ENCODE measurements at regions not wholly inside any gene's neighbourhood (a gene's known extent, or its start where the extent isn't known, plus 50 kb on each side); places are given as distances from the start of the nearest gene placed in this dataset.
"Not testable (repeated sequence)": the region's sequence is repeated elsewhere in the genome, so short reads cannot be mapped to it uniquely, and the experiment has no call there.

- H3K27me3 ChIP-seq = no peaks in the 10 kb centered on the region
- TF ChIP-seq CTCF (IDR thresholded peaks at IDR 0.05) = no peak
- TF ChIP-seq POLR2AphosphoS5 (IDR thresholded peaks at IDR 0.05; ENCODE audit: insufficient read depth in 1 of 2, low read depth in 1 of 2) = no peak
- TF ChIP-seq POLR2A (IDR thresholded peaks at IDR 0.05) = no peak
- H3K27ac ChIP-seq = no peak overlapping the region
- H3K4me1 ChIP-seq = no peaks in the 10 kb centered on the region
- intact Hi-C loops (cut with DNase I) = no loop called here
- DNase-seq (ENCODE audit: extremely low spot score in 2 of 2) = no peak
- no peaks in the 10 kb centered on the region for H3K36me3 ChIP-seq
- no peaks in the 10 kb centered on the region for H3K9me3 ChIP-seq
- H3K4me3 ChIP-seq = no peak overlapping the region
These were observed 245.6 kb downstream of the BLID start for GRCh38 chr11:121870206-121871045.

- intact Hi-C loops (cut with DNase I) = no loop called here
- Histone ChIP-seq H3K9me3 (no peaks in the 10 kb centered on the region), H3K27me3 (no peaks in the 10 kb centered on the region), H3K27ac (no peak overlapping the region), H3K4me3 (no peak overlapping the region), H3K4me1 (no peaks in the 10 kb centered on the region), H3K36me3 (no peaks in the 10 kb centered on the region)
- DNase-seq (ENCODE audit: extremely low spot score in 2 of 2) = no peak
- no peak for TF ChIP-seq CTCF (IDR thresholded peaks at IDR 0.05)
- no peak for TF ChIP-seq POLR2AphosphoS5 (IDR thresholded peaks at IDR 0.05; ENCODE audit: insufficient read depth in 1 of 2, low read depth in 1 of 2)
- no peak for TF ChIP-seq POLR2A (IDR thresholded peaks at IDR 0.05)
These were observed 246.5 kb downstream of the BLID start for GRCh38 chr11:121869478-121869877.

- Histone ChIP-seq H3K36me3 (no peaks in the 10 kb centered on the region), H3K4me1 (no peaks in the 10 kb centered on the region), H3K27ac (no peak overlapping the region), H3K27me3 (no peaks in the 10 kb centered on the region), H3K9me3 (no peaks in the 10 kb centered on the region), H3K4me3 (no peak overlapping the region)
- DNase-seq (ENCODE audit: extremely low spot score in 2 of 2) = no peak
- TF ChIP-seq POLR2A (IDR thresholded peaks at IDR 0.05) = no peak
- TF ChIP-seq CTCF (IDR thresholded peaks at IDR 0.05) = no peak
- no peak for TF ChIP-seq POLR2AphosphoS5 (IDR thresholded peaks at IDR 0.05; ENCODE audit: insufficient read depth in 1 of 2, low read depth in 1 of 2)
- intact Hi-C loops (cut with DNase I) = no loop called here
These were observed 249.3 kb downstream of the BLID start for GRCh38 chr11:121866754-121867153.

- Histone ChIP-seq H3K27me3 (no peaks in the 10 kb centered on the region), H3K27ac (no peak overlapping the region), H3K9me3 (no peaks in the 10 kb centered on the region), H3K4me3 (no peak overlapping the region), H3K36me3 (no peaks in the 10 kb centered on the region), H3K4me1 (no peaks in the 10 kb centered on the region)
- intact Hi-C loops (cut with DNase I) = no loop called here
- TF ChIP-seq CTCF (IDR thresholded peaks at IDR 0.05) = no peak
- TF ChIP-seq POLR2AphosphoS5 (IDR thresholded peaks at IDR 0.05; ENCODE audit: insufficient read depth in 1 of 2, low read depth in 1 of 2) = no peak
- TF ChIP-seq POLR2A (IDR thresholded peaks at IDR 0.05) = no peak
- no peak for DNase-seq (ENCODE audit: extremely low spot score in 2 of 2)
These were observed 251.4 kb downstream of the BLID start for GRCh38 chr11:121864660-121865059.

- Histone ChIP-seq H3K4me1 (no peaks in the 10 kb centered on the region), H3K9me3 (no peaks in the 10 kb centered on the region), H3K36me3 (no peaks in the 10 kb centered on the region), H3K27ac (no peak overlapping the region), H3K27me3 (no peaks in the 10 kb centered on the region), H3K4me3 (no peak overlapping the region)
- TF ChIP-seq POLR2AphosphoS5 (IDR thresholded peaks at IDR 0.05; ENCODE audit: insufficient read depth in 1 of 2, low read depth in 1 of 2) (no peak), POLR2A (IDR thresholded peaks at IDR 0.05) (no peak), CTCF (IDR thresholded peaks at IDR 0.05) (no peak)
- DNase-seq (ENCODE audit: extremely low spot score in 2 of 2) = no peak
- intact Hi-C loops (cut with DNase I) = no loop called here
These were observed 252.9 kb downstream of the BLID start for GRCh38 chr11:121863126-121863525.

GRCh38 chr11:121855138-121855537, 260.9 kb downstream of the BLID start:
- H3K27ac ChIP-seq; H3K9me3 ChIP-seq; H3K27me3 ChIP-seq; DNase-seq (ENCODE audit: extremely low spot score in 2 of 2); intact Hi-C loops (cut with DNase I); H3K36me3 ChIP-seq; H3K4me1 ChIP-seq; H3K4me3 ChIP-seq: not testable (repeated sequence)

Data from vagina (tissue), 2 donors.